Esophagus squamous epithelium (tissue), 4 donors: ENCODE measurements at regions not wholly inside any gene's neighbourhood (a gene's known extent, or its start where the extent isn't known, plus 50 kb on each side); places are given as distances from the start of the nearest gene placed in this dataset.

Source experiments
- POLR2A ChIP-seq, 4 donors: fragments of 450-650 bp; IDR thresholded peaks; one replicate each; pipeline ENCODE4 v1.6.1; 2017; ENCODE audit warnings: antibody characterized with exemption in 4 of 4, mild to moderate bottlenecking in 4 of 4, moderate library complexity in 3 of 4
- TF ChIP-seq, protein P1 (sequence below), 6 experiments: fragments of 450-650 bp in 4 of 6; fragments of 200-600 bp in 2 of 6; sonication (generic) in 2 of 6; IDR thresholded peaks; one replicate each; pipeline ENCODE4 v1.5.1; 2016 to 2019; ENCODE audit warnings: antibody characterized with exemption in 6 of 6, mild to moderate bottlenecking in 4 of 6, moderate library complexity in 4 of 6

DNA sequence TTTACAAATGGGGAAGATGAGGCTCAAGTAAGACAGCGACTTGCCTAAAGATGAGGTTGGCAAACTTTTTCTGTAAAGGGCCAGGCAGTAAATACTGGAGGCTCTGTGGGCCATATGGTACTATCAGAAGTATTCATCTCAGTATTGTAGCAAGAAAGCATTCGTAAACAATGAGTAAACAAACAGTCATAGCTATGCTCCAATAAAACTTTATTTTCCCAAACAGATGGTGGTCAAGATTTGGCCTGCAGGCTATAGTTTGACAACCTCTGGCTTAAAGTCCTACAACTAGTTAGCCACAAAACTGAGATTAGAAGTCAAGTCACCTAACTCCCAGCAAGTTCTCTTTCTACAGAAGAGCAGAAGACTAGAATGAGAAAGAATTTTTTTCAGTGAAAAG, 177.0 kb upstream of the NECTIN3 start:
- TF ChIP-seq, protein P1, sequence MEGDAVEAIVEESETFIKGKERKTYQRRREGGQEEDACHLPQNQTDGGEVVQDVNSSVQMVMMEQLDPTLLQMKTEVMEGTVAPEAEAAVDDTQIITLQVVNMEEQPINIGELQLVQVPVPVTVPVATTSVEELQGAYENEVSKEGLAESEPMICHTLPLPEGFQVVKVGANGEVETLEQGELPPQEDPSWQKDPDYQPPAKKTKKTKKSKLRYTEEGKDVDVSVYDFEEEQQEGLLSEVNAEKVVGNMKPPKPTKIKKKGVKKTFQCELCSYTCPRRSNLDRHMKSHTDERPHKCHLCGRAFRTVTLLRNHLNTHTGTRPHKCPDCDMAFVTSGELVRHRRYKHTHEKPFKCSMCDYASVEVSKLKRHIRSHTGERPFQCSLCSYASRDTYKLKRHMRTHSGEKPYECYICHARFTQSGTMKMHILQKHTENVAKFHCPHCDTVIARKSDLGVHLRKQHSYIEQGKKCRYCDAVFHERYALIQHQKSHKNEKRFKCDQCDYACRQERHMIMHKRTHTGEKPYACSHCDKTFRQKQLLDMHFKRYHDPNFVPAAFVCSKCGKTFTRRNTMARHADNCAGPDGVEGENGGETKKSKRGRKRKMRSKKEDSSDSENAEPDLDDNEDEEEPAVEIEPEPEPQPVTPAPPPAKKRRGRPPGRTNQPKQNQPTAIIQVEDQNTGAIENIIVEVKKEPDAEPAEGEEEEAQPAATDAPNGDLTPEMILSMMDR (IDR thresholded peaks at IDR 0.05): no peak
- TF ChIP-seq POLR2A (IDR thresholded peaks at IDR 0.05): no peak
